SU-DHL-6 (cell line): ENCODE measurements at regions not wholly inside any gene's neighbourhood (a gene's known extent, or its start where the extent isn't known, plus 50 kb on each side); places are given as distances from the start of the nearest gene placed in this dataset.

ENCODE experiments used
- CTCF ChIP-seq: fragments of 200-600 bp; sonication (generic); IDR thresholded peaks from one replicate; pipeline ENCODE4 v1.5.1; 2017; ENCODE audit warnings: antibody characterized with exemption, mild to moderate bottlenecking, low read length, moderate library complexity; ENCODE audit not compliant: insufficient read depth, poor library complexity, severe bottlenecking
- EZH2phosphoT487 ChIP-seq: fragments of 200-600 bp; sonication (generic), shearing (Covaris generic); conservative IDR thresholded peaks from 2 replicates; pipeline ENCODE4 v1.6.1; 2018; ENCODE audit warnings: mild to moderate bottlenecking, antibody characterized with exemption, low read length, moderate library complexity, mixed read lengths

- TF ChIP-seq CTCF (no peak), EZH2phosphoT487 (no peak)
These were observed 405.2 kb downstream of the FAT4 start for GRCh38 chr4:125719987-125720386.
